PFSK-1 (cell line): ENCODE measurements at regions not wholly inside any gene's neighbourhood (a gene's known extent, or its start where the extent isn't known, plus 50 kb on each side); places are given as distances from the start of the nearest gene placed in this dataset.

Source experiments
- FOXP2 ChIP-seq: optimal IDR thresholded peaks from 2 replicates; pipeline ENCODE3; 2011; ENCODE audit warnings: borderline replicate concordance, control low read depth, inconsistent platforms; ENCODE audit not compliant: insufficient read depth; ENCODE audit errors: extremely low read length, extremely low read depth
- POLR2AphosphoS5 ChIP-seq: IDR thresholded peaks from 2 replicates; pipeline ENCODE4 v1.6.1; 2012; ENCODE audit warnings: low read depth, mild to moderate bottlenecking, control low read depth, low read length, moderate library complexity
- SIN3A ChIP-seq: IDR thresholded peaks from 2 replicates; pipeline ENCODE4 v1.6.1; 2012; ENCODE audit warnings: mild to moderate bottlenecking, low read length, moderate library complexity, borderline replicate concordance; ENCODE audit not compliant: insufficient read depth
- TAF1 ChIP-seq: IDR thresholded peaks from 2 replicates; pipeline ENCODE4 v1.6.1; 2012; ENCODE audit warnings: low read length, control low read depth, borderline replicate concordance; ENCODE audit not compliant: insufficient read depth
- TF ChIP-seq, protein P1 (sequence below), 2 experiments: IDR thresholded peaks; 2 replicates each; pipeline versions ENCODE4 v1.6.1 to v1.8.0; 2011 to 2012; ENCODE audit warnings: low read depth in 2 of 2, low read length in 2 of 2, control low read depth in 1 of 2, inconsistent platforms in 1 of 2, mild to moderate bottlenecking in 1 of 2, moderate library complexity in 1 of 2; ENCODE audit not compliant: insufficient read depth in 1 of 2

DNA sequence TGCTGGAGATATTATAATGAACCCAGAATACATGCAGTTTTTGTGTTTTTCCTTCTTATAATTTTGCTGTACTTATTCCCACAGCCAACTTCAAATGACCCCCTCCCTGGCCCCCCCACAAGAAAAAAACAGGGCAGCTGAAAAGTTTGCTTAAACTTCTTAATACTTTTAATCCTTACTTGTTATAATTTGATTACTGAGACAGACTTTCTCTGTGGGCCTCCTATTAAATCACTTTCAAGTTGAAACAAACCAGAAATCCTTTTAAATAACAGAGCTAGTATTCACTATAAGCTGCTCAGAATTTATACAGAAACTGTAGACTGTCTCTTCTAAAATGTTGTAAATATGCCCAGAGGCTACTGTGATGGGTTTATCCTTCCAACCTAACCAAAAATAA lies 106.3 kb downstream of the CENPW start:
- no peak for TF ChIP-seq FOXP2
- no peak for TF ChIP-seq TAF1
- no peak for TF ChIP-seq POLR2AphosphoS5
- TF ChIP-seq, protein P1, sequence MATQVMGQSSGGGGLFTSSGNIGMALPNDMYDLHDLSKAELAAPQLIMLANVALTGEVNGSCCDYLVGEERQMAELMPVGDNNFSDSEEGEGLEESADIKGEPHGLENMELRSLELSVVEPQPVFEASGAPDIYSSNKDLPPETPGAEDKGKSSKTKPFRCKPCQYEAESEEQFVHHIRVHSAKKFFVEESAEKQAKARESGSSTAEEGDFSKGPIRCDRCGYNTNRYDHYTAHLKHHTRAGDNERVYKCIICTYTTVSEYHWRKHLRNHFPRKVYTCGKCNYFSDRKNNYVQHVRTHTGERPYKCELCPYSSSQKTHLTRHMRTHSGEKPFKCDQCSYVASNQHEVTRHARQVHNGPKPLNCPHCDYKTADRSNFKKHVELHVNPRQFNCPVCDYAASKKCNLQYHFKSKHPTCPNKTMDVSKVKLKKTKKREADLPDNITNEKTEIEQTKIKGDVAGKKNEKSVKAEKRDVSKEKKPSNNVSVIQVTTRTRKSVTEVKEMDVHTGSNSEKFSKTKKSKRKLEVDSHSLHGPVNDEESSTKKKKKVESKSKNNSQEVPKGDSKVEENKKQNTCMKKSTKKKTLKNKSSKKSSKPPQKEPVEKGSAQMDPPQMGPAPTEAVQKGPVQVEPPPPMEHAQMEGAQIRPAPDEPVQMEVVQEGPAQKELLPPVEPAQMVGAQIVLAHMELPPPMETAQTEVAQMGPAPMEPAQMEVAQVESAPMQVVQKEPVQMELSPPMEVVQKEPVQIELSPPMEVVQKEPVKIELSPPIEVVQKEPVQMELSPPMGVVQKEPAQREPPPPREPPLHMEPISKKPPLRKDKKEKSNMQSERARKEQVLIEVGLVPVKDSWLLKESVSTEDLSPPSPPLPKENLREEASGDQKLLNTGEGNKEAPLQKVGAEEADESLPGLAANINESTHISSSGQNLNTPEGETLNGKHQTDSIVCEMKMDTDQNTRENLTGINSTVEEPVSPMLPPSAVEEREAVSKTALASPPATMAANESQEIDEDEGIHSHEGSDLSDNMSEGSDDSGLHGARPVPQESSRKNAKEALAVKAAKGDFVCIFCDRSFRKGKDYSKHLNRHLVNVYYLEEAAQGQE (IDR thresholded peaks at IDR 0.05; ENCODE audit: insufficient read depth in 1 of 2, low read depth in 2 of 2, low read length in 2 of 2): no peak
- TF ChIP-seq SIN3A: no peak

DNA sequence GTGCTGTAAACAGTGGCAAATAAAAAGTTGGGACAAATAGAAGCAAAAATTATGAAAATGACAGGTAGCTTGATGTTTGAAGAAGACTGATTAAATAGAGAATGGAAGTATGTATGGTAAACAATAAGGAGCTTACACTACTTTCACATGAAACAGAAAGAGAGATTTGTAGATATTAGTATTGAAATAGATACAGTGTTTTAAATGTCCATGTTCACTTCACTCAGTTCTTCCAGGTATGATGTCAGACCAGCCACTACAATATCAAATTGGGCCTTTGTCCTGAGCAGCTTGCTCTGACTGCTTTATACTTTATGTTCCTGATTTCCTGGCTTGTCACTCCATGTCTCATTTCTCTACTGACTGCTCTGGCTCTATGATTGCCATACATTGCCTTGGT lies 107.5 kb downstream of the CENPW start:
- TF ChIP-seq POLR2AphosphoS5: no peak
- no peak for TF ChIP-seq TAF1
- no peak for TF ChIP-seq FOXP2
- no peak for TF ChIP-seq SIN3A
- TF ChIP-seq, protein P1 (IDR thresholded peaks at IDR 0.05; ENCODE audit: insufficient read depth in 1 of 2, low read depth in 2 of 2, low read length in 2 of 2): no peak

DNA sequence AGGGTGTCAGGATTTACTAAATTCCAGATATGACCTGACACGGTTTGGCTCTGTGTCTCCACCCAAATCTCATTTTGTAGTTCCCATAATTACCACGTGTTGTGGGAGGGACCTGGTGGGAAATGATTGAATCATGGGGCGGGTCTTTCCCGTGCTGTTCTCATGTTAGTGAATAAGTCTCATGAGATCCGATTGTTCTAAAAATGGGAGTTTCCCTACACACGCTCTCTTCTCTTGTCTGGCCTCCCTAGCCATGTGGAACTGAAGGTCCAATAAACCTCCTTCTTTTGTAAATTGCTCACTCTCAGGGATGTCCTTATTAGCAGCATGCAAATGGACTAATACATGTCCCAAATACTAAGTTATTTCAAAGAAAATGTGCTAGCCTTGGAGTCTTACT lies 121.1 kb downstream of the CENPW start:
- TF ChIP-seq POLR2AphosphoS5 (no peak), TAF1 (no peak), FOXP2 (no peak), SIN3A (no peak)
- TF ChIP-seq, protein P1 (IDR thresholded peaks at IDR 0.05; ENCODE audit: insufficient read depth in 1 of 2, low read depth in 2 of 2, low read length in 2 of 2): no peak

DNA sequence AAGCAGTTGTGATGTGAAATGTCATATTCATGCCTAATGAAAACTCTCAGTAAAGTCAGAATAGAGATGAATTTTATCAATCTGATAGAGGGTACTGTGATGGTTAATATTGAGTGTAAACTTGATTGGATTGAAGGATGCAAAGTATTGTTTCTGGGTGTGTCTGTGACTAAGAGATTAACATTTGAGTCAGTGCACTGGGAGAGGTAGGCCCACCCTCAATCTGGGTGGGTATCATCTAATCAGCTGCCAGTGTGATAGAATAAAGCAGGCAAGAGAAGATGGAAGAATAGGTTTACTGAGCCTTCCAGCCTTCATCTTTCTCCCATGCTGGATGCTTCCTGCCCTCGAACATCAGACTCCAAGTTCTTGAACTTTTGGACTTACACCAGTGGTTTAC lies 124.3 kb downstream of the CENPW start:
- TF ChIP-seq TAF1: no peak
- TF ChIP-seq SIN3A: no peak
- no peak for TF ChIP-seq POLR2AphosphoS5
- no peak for TF ChIP-seq FOXP2
- TF ChIP-seq, protein P1 (IDR thresholded peaks at IDR 0.05; ENCODE audit: insufficient read depth in 1 of 2, low read depth in 2 of 2, low read length in 2 of 2): no peak

DNA sequence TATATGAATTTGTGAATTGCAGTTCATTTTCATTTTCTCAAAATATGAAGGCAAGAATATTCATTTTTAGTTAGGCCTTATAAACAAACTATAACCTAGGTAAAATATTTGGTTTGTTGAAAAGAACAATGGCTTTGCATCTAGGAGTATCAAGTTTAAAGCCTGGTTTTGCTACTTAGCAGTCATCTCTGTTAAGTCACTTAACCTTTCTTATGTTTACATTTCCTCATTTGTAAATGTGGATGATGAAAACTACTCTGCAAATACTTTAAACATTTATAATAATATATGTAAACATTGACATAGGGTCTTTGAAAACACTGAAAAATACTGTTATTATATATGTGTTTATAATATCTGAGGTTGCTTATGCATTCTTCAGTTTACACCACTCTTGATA lies 135.5 kb downstream of the CENPW start:
- TF ChIP-seq SIN3A (no peak), TAF1 (no peak), POLR2AphosphoS5 (no peak), FOXP2 (no peak)
- TF ChIP-seq, protein P1 (IDR thresholded peaks at IDR 0.05; ENCODE audit: insufficient read depth in 1 of 2, low read depth in 2 of 2, low read length in 2 of 2): no peak
